ENCODE measurements at regions not wholly inside any gene's neighbourhood (a gene's known extent, or its start where the extent isn't known, plus 50 kb on each side); places are given as distances from the start of the nearest gene placed in this dataset.

DNA sequence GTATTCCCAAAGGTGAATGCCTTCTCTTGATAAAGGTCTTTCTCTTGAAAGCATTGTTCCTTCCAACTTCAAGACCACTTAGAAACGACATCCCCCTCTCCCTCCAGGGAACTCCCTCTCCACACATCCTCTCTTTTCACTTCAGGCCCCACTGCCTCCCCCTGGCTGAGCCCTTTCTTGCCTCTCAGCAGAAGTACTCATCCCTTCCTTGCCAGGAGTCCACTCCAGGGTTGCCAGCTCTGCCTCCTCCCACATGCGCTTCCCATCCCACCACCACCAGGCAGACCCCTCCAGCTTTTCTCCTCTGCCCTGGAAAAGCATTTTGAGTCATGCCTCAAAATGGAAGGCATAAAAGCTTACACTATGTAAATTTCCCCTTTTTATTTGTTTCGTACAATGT is 126.3 kb upstream of the SALL3 start:
- no peak for DNase-seq (ENCODE audit: low spot score)

DNA sequence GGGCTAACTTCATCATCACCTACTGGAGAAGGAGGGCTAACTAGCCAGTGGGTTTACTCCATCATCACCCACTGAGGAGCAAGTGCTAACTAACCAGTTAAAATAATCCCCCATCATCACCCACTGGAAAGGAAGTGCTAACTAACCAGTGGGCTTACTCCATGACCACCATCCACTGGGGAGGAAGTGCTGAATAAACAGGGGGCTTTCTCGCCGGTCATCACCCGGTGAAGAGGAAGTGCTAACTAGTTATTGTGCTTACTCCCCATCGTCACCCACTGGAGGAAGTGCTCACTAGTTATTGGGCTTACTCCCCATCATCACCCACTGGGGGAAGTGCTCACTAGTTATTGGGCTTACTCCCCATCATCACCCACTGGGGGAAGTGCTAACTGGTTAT is 124.4 kb upstream of the SALL3 start:
- no peak for DNase-seq (ENCODE audit: low spot score)

DNA sequence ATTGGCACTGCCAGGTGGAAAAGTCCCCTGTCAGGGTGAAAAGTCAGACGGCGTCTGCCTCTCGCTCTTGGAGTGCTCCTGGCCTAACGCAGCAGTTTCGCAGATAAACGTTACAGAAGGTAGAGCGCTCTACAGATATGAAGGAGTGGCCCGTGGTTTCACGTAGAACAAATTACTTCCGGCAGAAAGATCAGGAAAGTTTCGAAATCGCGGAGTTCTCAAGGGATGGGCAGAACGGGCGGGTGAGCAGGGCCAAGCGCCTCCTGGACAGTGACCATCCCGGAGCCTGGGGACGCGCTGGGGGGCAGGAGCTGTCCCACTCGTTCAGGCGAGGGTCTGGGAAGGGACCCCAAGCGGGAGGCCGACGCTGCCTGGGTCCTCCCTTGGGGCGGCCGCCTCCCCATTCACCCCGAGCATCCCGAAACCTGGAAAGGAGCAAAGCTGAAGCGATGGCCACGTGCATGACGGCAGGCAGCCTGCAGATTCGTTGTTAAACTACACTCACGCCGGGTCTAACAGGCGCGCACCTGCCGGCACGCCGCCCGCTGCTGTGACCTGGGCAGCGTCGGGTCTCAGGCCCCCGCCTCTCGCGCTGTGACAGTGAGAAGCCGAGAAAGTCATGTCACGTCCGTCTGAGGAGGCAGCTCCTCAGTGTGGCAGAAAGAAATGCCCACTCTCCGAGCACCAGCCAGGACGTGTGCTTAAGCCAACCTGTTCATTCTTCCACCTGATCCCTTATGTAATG is 122.9 kb upstream of the SALL3 start:
- DNase-seq (ENCODE audit: low spot score) = no peak

DNA sequence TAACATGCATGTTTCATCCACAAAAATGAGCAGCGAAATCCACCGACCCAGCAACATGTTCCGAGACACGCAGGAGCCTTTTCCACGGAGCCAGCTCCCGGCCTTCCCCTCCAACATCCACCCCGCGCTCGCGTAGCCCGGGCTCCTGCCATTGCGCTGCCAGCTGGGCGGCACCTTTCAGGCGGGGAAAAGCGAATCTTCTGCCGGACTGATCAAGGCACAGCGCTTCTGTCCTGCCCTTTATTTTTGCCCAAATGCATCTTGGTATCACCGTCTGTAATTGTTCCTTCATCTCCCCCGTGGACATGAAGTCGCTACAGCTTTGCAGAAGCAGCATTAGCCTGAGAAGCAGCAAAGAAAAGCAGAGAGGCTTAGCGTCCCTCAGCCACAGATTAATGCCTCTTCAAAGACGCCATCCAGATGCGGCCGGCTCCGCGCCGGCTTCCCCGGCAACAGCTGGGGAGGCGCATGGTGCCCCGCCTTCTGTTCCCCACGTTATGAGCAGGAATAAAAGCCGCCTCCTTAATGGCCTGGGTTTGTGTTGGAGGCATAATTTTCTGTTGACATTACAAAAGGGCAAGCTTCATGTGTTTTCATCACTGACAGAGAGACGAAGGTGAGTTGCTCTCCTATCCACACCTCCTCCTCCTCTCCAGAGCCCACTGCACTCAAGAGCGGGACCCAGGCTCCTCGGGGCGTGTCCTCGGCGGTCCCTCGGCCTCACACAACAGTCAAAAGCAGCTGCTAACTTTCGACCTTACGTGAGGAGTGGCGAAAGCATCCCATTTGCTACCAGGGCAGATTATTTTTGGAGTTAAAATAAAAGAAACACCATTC is 122.1 kb upstream of the SALL3 start:
- no peak for DNase-seq (ENCODE audit: low spot score)

DNA sequence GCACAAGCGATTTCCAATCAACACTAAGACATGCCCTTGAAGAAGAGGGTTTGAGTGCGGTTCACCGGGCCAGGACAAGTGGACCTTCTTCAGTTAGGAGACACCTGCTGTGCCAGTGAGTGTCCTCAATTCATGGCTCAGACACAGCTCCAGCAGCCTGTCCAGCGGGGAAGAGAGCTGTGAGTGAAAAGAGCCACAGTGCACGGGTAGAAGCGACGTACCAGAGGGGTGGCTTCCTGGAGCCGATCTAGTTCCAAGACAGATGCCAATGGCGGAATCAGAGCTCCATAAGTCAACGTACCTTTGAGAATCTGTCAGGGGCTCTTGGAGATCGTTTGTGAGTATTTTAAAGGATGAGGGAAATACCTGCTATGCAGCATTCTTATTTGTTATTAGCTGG is 119.9 kb upstream of the SALL3 start:
- no peak for DNase-seq (ENCODE audit: low spot score)

DNA sequence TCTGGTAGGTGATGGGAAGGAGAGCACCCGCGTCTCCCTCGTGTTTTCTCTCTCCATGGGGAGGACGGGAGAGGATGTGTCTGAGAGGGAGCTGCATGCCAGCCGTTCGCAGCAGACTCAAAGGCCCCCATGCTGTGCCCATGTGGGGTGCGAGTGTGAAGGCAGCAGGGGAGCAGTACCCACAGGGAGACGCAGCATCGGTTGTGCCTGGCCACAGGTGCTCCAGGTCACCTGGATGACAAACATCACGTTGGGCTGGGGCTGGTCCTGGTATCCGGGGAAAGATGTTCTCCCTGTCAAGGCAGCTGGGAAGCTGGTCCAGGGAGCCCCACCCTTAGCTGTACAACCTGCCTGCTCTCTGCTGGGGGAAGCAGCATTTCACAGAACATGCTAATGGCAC is 119.5 kb upstream of the SALL3 start:
- no peak for DNase-seq (ENCODE audit: low spot score)

DNA sequence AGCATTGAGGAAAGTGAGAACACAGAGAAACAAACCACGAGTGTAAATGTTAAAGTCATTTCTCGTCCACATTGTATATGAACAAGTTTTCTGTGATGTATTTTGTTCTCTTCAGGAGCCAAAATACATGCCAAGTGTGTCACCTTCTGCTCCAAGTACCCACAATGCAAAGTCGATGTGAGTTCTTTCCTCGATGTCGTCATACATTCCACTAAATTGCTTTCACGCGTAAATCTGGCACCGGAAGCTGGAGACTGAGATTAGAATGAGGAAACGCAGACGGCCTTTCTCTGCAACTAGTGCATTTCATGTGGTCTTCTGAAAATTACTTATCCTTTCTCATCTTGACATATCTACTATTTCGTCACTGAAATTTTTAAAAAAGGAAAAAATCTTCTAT is 118.5 kb upstream of the SALL3 start:
- no peak for DNase-seq (ENCODE audit: low spot score)

DNA sequence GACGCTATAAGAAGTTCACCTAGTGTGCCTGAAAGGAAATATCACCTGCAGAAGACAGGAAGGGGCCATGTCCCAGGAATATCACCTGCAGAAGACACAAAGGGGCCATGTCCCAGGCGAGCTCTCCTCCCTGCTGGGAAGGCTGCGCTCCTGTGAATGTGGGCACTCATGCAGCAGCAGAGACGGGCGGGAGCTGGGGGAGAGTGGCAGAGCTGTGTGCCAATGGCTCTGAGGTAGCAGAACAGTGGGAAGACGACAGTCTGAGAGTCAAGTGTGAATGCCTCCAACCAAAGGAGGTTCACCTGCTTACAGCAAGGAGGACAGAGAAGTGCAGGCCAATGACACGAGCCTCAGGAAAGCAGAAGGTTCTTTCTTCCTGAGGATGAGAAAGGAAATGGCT is 117.9 kb upstream of the SALL3 start:
- DNase-seq (ENCODE audit: low spot score) = no peak

DNA sequence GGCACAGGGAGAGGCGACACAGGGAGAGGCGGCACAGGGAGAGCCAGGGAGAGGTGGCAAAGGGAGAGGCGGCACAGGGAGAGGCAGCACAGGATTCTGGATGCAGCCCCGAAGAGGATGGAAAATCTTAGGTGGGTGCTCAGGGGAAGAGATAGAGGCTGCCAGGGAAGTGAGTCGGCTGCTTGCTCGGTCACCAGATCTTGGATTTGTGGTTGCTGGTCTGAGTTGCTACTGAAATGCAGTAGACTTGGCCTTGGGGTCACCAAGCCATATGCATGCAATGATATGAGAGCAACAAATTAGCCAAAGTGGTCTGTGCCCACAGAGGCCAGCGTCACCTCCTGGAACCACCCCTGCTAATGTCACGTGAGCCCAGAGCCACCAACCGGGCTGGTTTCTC is 117.2 kb upstream of the SALL3 start:
- DNase-seq (ENCODE audit: low spot score) = no peak

DNA sequence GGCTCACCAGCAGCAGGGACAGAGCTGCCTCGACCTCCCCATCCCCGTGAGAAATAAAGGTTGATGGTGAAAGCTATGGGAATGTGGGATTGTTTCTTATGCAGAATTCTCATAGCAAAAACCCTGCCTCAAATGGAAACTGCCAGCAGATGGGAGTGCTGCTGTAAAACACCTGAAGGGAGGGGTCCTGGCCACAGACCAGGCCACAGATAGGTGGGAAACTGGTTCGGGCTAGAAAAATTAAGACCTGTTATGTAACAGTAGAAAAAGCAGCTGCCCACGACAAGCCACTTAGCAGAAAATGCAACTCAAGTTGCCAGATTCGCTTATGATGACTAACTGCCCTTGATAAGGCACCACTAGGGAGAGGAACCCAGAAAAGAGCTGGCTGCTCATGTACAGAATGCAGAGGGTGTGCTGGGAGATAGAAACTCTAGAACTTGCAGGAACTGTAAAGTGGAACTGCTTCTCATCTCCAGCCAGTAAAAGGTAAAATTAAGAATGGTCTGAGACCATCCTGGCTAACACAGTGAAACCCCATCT is 114.5 kb upstream of the SALL3 start:
- DNase-seq (ENCODE audit: low spot score) = no peak

DNA sequence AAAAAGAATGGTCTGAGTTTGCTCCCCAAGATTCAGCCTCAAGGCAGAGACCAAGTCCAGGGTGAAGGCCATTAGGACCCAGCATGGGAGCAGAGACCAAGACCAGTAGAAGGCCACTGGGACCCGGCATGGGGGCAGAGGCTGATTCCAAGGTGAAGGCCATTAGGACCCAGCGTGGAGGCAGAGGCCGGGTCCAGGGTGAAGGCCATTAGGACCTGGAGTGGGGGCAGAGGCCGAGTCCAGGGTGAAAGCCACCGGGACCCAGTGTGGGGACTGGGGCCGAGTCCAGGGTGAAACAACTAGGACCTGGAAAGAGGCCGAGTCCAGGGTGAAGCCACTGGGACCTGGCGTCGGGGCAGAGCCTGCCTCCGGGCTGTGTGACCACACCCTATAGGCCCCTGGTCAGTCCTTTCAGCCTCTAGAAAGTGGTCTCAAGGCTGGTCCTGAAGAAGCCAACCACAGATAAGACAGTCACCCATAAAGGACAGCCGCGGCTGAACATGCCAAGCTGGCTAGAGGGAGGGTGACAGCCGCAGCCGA is 113.8 kb upstream of the SALL3 start:
- DNase-seq (ENCODE audit: low spot score) = no peak

DNA sequence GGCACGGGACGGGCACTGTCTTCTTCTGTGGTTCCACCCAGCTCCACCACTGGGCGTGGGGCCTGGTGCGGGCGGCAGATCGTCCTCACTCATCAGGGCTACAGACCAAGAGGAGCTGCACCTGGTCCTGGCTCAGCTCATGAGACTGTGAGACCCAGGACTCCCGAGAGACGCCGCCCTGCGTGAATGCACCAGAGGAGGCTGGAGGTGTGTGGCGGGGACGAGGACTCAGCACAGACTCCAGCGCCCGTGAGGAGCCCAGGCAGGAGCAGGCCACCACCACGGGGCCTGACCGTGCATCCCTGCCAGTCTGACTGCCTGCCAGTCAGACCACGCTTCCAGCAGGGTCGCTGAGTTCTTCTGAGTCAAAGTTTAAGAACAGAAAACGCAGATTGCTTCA is 112.5 kb upstream of the SALL3 start:
- DNase-seq (ENCODE audit: low spot score) = no peak

DNA sequence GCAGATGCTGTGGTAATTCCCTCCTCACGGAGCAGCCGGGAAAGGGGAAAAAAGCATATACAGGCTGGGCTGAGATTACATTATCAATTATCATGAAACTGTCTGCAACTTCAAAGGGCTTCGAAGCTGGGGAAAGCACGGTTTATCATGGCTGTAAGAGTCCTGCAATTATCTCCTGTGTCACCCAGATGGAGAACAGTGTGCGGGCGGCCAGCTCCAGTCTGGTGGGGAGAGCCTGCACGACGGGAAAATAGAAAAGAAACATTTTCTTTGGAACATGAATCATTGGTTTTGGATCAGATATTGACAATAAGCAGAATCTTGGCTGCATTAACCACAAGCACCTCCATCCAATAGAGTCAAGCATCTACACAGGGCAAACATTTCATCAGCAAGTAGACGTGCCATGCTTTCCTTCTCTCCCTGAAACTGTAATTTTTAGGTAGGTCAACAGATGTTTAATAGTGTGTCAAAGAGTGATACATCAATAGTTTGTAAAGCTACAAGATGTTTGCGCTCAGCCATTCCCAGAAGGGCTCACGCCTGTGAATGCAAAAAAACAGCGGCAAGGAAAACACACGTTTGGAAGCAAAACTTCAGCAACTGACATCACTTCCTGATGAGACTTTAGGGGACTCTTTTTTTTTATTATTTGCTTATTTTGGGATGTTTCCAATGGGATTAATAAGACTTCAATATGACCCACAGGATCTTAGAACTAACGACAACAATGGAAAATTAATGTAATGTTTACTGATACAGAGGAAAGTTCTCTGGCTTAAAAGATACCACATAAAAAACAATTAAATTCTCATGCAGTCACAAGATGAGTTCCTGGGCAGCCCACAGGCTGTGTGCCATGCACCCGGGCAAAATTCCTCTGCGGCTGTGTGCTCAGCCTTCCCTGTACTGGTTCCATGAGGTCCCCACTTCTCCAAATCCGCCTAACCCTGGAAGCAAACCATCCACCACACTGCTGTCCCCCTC is 111.0 kb upstream of the SALL3 start:
- no peak for DNase-seq (ENCODE audit: low spot score)

DNA sequence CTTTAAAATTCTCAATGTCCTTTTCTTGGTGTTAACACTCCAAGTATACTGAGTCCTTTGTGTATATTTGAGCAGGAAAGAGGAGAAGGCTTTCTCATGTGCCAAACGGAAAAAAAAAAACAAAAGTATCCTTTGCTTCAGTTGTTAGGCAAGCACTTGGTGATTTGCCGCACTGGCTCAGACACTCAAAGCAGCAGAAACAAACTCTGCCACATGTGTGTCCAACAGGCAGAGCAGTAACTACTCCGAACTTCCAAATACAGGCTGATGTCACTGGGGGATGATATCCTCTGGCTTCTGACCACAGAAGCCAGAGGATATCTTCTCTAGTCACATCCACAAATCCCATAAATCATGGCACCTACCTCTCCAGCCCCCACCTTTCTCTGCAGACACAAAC is 108.0 kb upstream of the SALL3 start:
- no peak for DNase-seq (ENCODE audit: low spot score)

DNA sequence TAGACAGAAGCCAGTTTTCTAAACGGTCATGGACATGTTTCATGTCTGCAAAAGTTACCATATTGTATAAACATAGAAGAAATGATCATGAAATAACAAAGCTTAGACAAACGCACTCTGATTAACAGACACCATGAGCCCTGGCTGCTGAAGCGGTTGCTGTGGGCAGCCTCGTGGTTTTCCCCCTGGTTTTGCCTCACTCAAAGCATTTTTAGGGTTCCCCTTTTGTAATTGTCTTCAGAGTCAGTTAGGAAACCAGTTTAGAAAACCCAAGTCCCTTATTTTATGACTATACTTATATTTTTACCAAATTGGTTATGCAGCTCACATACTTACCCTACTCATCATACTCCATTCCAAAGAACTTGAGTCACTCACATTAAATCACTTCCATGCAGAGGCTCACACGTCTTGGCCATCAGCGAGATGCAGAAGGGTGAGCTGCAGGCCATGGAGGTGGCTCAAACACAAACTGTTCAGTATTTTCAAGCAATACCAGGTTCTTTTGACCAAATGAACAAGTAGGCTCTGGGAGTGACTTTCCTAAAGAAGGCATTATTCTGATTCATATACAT is 105.6 kb upstream of the SALL3 start:
- DNase-seq (ENCODE audit: low spot score) = no peak

DNA sequence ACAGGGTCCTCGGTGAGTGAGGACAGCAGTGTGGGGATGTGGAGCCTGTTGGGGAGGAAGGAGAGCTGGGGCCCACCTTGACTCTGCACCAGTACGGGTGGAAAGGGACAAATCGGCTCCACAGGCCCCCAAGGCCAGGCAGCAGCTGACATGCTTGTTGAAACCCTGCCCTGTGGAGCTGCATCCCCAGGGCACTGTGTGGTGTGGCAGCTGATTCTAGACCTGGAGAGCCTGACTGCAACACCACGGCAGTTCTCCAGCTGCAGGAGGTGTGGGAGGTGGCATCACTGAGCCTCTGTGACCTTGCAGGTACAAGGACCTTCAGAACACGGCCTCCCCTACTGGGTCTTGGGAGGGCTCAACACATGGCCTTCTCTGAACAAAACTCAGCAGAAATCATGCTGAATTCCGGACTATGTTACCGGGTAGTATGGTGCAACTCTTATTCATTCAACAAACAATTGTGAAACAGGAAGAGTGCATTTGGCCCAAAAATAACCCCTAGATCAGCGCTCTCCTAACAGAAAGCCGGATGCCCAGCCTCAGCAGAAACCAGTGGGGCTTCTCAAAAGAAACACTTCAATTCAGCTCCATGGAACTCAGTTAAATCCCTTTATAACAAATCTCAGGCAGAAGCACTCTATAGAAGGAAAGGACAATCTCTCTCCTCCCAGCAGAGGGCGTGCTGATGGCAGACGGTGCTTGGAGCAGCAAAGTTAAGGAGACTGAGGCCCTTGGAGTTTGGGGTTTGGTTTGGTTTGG is 104.4 kb upstream of the SALL3 start:
- no peak for DNase-seq (ENCODE audit: low spot score)

DNA sequence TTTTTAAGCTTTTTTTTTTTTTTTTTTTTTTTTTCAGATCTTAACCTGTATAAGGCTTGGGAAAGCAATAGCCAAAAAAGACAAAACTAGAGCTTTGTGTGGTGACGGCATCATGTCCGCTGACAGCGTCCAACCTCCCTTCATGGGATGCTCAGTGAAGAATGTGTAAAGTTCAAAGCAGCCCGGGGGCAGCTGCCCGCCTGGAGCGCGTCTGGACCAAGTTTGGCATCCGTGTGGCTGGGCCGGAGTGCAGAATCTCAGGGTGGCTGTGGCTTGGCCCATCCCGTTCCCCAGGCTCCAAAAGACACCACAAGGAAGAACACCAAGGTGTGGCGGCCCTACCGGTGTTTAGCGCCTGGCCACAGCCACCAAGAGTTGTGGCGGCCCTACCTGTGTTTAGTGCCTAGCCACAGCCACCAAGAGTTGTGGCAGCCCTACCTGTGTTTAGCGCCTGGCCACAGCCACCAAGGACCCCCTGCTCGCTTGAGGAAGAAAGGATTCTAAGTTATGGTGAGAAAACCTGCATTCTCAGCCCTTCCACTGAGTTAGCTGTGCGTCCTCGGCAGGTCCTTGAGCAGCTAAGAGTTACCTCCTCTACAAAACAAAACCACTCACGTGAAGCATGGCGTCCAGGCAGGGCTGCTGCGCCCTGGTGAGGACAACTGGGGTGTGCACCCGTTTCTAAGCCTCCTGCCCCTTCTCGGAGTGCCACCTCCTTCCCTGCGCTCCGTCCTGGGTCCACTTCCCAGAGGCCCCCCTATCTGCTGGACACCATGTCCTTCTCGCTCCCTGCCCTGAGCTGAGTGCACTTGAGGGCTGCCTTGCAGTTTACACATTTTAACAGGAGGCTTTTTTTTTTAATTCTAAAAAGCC is 103.6 kb upstream of the SALL3 start:
- no peak for DNase-seq (ENCODE audit: low spot score)

DNA sequence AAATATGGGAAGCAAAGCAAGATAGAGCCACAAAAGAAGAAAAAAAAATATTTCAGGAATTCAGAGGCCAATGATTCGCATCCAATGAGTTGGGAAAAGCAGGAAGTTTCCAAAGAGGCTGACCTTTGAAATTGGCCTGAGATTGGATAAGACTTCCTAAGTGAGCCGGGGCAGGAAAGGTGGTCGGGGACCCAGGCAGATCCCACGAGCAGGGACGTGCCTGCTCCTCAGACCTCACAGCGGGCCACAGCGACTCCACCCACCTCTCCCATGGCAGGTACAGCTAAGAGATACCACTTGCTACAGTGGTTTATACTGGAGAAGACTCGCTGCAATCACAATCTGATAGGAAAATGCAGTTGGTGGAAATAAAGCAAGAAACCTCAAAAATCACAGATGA is 102.8 kb upstream of the SALL3 start:
- DNase-seq (ENCODE audit: low spot score) = no peak

DNA sequence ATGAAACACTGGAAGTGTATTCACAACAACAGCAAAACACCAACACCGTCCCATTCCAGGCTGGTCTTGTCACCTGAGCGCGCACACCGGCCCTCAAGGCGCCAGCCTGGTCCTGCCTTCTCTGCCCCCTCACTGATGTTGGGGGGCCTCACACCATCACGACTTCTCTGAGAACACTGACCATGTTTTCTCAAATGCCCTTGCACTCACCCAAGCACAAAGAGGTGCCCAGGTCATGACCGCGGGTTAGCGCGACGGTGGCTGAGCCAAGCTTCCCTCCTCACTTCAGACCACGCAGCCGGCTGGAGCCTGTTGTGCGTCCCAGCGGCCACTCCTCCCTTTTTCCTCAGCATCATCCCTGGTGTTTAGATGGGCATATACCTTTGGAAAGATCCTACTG is 101.3 kb upstream of the SALL3 start:
- DNase-seq (ENCODE audit: low spot score) = no peak
